Epidermal melanocyte (primary cell): ENCODE measurements at regions not wholly inside any gene's neighbourhood (a gene's known extent, or its start where the extent isn't known, plus 50 kb on each side); places are given as distances from the start of the nearest gene placed in this dataset.

Source experiments
- DNase-seq: peaks from one replicate; pipeline ENCODE4 v3.0.0; 2011; ENCODE audit warnings: low spot score; ENCODE audit not compliant: insufficient read length

DNA sequence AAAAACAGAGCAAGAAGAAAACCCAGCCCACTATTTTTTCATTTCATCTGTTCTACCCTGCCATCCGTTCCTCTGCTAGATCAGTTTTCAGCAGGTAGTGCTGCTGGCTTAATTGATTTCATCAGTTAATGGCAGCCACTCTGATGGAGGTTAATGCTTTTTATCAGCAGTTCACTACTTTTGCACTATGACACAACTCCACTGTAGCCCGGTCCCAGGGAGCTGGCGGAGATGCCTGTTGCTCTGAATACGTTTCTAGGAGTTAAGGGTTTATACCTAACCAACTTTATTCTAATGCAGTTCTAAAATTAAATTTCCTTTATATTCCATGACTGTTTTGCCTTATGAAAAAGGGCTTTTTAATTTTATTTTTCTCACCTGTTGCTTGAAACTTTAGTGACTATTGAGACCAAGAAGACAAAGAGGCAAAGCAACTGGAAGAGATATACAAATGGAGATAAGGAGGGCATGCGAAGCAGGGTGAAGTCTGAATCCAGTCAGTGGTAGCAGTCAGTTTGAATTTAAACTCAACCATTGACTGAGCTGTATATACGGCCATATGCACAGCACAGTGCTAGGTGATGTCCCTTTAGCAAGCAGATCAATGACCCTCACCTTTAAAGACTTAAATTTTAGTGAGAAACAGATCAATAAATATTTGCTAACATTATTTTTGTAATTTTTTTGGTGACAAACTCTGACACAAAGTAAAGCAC, 477.9 kb downstream of the LMO4 start:
- DNase-seq, result no peak

DNA sequence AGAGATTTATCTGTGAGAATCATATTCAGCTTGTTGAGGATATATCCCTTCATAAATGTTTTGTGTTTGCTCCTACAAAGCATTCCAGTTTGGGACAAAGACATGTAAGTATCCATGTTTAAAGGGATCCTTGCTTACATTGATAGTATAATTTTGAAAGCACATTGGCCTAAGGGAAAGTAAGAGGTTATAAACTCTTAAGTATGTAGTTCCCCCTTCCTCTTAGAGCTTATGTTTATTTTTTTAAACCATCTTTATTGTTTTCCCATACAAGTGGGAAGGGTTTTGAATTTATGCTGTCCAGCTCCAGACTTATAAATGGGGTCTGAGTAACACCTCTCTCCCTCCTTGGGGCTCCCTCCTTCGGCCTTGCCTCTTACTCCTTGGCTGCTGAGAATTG, 481.5 kb downstream of the LMO4 start:
- no peak for DNase-seq

DNA sequence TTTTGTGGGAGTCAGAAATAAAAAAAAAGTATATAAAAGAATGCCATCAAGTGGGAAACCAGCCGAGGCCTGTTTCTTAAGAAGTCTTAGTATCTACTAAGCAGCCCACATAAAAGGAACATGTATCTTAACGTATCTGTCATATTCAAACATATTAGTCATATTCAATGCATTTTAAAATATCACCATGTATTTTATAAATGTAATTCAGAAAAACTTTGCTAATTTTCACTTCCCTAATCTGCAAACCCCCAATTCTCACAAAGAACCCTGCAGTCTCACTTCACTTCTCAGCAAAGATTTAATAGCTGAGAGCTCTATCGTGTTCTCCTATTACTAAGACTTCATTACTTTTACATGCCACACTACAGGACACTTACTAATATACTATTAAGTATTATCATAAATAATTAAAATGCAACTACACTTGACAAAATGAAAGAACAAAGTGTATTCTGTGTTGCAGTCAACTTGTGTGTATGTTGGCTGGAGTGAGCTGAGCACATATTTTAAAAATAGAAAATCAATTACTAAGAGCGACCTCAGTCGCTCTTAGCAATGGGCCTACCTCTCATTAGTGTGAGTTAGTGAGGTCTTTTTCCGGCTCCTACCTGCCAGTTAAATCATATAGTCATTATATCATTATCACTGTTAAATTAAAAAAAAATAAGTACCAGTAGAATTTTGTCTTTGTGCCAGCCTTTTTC, 484.3 kb downstream of the LMO4 start:
- no peak for DNase-seq

DNA sequence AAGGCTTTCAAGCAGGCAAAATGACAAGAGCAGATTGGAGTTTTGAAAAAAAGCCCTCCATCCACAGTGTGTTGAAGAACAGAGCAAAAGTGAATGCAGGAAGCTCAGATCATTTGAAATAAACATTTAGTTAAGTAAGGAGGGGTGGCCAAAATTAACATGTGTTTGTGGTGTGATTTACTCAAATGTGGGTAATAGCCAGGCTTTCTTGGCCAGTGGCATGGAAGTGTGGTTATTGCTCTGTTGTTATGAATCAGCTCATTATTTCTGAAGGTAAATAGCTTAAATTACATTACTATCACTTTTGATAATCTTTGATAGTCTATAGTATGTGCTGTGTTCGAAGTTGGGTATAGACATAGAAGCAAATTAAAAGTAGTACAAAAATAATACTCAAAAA, 485.9 kb downstream of the LMO4 start:
- DNase-seq, result no peak

DNA sequence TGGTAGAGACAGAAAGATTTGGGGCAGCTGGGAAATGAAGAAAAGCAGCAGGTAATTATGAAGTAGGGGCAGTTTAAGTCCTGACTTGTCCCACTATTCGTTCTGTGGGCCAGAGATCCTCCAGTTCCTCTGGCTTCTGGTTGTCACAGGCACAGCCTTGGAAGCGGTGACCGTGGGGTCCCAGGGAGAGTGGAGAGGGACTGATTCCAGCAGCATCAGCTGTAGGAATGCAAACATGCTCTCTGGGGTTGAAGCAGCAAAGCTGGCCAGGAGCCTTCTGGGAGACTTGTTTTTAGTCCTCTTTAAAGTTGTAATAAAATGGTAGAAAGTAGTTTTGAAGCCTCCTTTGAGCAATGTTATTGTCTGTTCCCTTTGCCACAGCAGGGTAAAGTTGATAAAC, 488.0 kb downstream of the LMO4 start:
- no peak for DNase-seq

DNA sequence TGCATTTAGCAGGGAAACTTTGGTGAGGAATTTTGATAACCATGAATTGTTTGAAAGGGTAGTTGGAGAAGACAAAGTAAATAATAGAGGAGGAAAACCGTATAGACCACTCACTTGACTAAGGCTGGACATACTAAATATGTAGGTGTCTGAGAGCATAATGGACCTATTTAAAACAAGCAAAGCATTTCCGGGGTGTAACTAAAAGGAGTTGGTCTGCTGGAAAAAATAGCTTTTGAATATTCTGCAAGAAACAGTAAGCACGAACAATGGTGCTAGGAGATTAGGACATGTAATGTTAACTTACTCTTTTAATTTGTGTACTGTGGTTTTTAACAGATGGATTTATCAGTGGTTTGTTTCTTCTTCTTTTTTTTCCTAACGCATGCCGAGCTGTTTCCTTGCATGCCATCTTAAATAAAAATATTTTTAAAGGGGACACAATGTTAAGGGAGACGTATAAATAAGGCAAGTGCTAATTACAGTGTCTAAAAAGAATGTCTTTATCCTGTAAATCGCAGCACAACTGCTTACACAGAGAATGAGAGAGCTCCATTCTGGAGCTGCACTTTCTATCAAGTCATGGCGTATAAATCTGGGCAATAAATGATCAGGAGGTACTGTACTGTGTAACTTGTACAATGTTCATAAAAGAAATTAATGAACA, 492.1 kb downstream of the LMO4 start:
- no peak for DNase-seq

DNA sequence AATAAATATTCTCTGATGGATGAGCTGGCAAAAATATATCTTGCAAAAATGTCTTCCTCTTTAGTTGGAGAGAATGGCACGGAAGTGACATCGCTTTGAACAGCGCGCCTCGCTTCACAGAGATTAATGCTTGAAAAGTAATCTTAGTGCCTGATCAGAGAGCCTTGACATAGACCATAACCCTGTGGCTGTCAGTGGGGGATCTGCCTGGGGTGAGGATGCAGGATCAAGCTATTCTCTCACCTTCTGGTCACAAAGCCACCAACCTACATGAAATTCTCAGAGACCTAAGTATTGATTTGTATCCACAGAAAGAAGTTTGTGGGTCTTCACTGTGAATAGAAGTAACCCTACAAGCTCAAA, 492.6 kb downstream of the LMO4 start:
- no peak for DNase-seq

DNA sequence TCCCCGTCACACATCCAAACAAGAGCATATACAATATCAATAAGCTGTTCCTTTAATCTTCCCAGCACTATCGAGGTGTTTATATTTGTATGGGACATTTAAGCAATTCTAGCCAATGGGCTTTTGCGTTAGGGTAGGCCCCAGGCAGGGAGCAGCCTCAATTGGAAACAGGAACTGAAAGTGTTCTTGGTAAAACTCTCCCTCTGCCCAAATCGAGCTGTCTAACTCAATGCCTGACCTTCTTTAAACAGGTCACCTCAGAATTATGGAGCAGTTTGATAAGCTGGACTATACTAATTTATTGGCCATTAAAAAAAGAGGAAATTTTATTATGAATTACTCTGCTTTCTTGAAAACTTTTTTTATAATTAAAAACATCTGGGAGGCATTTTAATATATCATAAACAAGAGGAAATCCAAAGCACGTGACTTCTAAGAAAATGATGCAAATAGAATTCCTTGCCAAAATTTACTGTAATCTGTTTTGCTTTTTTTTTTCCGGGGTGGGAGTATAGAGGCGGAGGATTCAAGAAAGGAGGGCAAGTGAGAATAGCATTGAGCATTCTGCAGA, 498.1 kb downstream of the LMO4 start:
- peak; percentile 31 for DNase-seq

DNA sequence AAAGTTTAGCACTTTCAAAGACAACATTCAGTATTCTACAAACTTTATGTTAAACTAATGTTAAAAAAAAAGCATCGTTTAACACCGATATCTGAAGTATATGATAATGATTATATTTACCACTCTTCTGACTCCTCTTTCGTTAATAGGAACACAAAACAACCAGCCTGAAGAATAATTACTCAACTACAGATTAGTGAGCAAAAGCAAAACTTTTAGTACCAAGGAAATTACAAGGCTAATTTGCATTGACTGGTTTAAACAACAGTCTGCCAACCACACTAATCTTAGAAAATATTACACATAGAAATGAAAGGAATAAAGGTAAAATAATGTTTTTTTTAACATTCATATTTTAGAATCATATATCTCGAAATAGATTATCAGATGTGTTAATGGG, 500.7 kb downstream of the LMO4 start:
- DNase-seq, result no peak

DNA sequence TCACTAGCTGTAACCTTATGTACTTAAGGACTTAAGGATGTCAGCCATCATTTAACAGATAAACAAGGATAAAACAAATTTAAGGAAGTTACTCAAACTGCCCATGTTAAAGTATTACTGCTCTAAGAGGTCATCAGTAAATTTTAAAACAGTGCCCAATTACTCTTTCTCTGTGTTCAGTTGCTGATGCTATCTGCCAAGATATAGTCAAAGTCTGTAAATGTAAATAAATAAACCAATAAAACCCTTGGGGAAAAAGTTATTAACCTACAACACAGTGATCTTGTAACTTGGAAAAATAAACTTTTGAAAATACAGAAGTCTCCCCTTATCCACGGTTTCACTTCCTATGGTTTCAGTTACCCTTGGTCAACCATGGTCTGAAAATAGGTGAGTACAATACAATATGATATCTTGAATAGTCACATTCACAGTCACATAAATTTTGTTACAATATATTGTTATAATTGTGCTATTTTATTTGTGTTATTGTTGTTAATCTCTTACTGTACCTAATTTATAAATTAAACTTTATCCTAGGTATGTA, 501.8 kb downstream of the LMO4 start:
- DNase-seq, result no peak

DNA sequence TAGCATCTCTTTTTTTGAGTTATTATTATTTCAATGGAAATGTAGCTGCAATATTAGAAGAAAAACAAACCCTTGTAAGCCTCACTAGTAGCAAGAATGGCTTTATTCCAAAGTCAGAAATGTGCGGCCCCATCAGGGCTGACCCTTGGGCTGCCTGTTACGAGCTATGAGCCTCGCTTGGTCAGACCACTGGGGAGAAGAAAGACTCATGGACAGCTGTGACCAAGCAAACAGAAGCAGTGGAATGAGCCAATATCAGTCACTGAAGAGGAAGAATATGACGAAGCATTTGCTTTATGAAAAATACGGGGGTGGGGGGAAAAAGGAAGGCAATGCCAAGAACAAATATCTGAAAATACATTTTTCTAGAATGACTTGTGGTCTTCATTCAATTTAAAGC, 504.5 kb downstream of the LMO4 start:
- DNase-seq, result no peak

DNA sequence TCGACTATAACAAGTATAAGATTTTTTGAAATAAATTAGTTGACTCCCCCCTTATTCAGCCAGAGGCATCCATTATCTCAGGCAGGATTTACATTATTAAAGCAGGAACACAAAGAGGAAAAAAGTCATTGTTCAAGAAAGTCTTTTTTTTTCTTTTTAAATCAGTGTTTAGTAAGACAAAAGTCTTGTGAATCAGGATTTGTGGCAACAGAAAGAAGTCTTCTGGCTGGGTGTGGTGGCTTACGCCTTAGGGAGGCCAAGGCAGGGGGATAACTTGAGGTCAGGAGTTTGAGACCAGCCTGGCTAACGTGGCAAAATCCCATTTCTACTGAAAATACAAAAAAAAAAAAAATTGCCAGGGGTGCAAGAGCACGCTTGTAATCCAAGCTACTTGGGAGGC, 505.5 kb downstream of the LMO4 start:
- no peak for DNase-seq

DNA sequence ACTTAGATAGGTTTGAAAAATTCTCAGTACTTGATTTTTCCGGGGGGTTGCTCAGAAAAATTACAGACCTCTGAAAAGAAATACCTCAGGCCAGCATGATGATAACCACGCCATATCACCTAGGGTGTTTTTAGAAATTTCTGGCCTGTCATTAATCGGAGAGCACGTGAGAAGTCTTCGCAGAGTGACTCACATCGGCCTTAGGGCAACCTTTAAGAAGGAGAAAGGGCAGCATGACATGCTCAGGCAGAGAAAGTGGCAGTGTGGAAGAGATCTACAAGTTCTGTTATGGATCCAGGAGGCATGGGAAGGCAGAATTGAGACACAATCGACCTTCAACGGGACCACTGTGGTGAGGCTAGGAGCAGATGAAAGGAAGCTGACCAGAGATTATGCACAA, 506.3 kb downstream of the LMO4 start:
- DNase-seq, result no peak

DNA sequence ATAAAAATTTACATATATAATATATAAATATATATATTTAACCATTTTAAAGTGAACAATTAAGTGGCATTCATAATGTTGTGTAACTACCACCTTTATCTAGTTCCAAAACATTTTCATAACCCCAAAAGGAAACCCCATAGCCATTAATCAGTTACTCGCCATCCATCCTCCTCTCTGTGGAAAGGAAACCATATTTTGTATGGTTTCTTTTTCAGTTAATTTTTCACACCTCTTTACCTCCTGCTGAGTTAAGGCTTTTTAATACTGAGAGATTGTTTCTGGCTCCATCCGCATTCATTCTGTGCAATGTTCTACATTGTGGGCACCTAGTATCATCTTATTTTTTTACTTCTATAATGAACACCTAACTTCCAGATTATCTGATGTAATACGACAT, 512.1 kb downstream of the LMO4 start:
- no peak for DNase-seq

DNA sequence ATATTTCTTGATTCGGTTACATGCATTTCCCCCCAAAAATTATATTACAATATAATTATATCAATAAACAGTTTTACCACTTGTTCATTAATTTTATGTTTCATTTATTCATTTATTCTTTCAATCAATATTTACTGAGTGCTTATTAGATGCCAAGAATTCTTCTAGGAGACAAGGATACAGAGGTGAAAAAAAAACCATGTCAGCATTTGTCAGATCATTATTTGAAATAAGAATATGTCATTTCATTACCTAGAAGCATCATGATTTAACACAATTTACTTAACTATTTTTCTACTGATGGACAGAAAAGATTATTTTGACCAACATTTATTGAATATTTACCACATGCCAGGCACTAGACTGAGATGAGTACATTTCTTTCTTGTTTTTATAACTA, 512.7 kb downstream of the LMO4 start:
- no peak for DNase-seq

DNA sequence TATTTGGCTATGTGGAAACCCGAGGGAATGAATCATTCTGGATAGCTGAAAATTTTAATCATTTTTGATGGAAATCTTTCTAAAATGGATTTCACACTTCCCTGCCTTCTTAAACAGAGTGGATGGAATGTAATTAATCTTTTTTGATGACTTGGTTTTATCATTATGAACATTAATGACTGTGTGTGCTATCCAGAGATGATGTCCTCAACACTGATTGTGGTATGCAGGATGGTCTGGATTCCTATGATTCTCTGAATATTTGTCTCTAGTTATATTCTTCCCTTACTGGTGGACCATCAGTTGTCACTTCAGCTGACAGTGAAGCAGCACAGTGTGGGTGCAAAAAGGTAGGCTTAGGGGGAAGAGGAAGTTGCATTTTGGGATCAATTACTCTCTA, 513.5 kb downstream of the LMO4 start:
- DNase-seq, result no peak

DNA sequence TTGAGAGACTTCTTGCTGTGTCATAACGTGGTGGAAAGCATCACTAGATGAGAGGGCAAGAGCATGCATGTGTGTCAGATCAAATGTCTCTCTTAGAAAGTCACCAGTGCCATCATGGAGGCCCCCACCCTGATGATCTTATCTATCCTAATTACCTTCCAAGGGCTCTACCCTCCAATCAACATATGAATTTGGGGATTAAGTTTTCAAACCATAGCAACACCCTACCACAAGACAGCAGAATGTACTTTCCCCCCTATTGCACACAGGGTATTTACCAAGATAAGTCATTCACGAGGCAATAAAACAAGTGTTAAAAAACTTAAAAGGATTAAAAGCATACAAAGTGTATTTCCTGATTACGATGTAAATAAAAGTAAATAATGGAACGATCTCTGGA, 515.6 kb downstream of the LMO4 start:
- DNase-seq, result no peak

DNA sequence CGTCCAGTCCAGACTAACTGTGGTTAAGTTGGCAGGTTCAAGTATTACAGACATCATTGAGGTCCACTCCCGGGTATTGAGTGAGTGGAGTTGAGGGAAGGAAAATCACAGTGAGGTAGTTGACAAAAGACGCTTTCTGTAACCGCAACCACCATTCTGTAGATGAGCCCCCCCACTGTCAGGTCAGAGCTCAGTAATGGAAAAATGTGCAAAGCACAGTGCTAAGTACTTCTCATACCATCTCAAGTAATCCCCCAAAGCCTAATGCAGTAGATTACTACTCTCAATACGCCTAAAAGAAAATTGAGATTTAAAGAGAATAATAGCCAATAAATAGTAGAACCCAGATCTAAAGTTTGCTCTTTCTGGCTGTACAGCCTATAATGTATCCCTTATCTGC, 522.8 kb downstream of the LMO4 start:
- no peak for DNase-seq

DNA sequence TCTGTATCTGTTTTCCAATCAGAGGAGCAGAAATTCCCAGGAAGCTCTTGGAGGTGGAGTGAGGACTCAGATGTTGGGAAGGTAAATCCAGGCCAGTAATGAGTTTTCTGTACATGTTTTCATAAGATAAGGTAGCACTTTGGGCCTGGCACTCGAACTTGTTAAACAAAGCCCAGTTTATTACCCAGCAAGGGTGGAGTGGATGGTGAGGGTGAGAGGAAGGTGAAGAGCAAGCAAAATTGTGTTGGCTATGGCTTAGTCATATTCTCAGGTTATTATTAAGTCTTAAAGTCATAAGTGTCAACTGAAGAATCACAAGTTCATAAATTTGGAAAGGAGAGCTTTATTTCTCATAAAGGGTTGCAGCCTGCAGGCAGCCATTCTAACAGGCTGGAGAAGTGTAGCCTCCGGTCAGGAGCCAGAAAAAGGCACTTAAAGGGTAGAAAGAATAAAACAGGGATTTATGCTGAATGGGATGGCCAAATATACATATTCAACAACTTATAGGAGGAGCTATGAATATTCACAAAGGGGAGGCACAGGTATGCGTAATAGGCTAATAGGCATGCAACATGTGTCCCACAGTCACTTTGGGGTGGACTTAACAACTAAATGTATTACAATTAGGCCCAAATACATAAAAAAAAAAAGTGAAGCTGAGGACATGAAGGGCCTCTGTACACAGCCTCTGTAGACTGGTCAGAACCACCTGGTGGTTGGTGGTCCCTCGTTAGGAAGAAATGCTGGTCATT, 523.9 kb downstream of the LMO4 start:
- no peak for DNase-seq

DNA sequence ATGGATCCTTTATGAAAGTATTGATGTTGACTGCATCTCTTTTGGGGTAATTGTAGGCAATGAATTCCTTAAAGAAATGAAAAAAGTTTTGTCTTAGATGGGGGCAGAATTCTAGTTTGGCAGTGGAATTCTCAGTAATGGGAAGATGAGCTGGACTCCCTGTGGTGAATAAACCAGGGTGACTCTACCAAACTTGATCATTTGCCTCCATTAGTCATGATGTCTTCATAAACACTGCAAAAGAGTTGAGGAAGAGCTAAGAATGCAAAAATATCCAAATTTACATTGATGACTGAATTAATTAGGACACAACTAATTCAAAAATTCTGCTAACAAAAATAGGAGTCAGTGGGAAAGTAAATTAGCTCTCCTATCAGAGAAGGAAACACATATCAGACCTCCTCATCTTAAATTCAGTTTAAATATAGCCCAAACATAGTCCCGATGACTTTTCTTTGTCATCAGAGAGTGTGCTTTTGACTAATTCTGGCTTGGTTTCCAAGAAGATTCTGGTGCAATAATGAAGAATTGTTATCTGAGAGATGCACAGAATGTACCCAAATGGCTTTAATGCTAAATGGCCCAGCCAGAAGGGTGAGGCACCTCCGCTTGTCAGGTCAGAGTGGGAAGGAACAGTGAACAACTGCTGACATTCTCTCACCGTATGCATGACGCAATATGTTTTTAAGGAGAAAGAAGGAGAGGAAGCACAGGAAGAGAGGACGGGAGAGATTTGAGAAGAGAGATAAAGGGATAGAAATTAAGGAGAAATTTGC, 525.1 kb downstream of the LMO4 start:
- no peak for DNase-seq

DNA sequence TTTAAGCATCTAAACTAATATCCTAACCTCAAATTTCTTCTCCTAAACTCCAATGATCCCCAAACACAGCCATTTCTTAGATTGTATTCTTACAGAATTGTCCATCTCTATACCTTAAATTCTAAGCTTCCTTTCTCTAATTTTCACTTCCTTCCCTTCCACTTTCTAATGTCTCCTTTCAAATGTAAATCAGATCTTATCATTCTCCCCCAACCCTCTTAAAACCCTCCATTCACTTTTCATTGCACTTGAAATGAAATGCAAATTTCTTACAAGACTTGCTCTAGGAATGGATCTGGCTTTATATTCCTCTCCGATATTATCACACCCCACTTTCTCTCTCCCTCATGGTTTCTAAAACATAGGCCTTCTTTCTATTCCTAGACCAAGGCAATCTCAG, 534.6 kb downstream of the LMO4 start:
- no peak for DNase-seq
